DOHH2 (cell line): ENCODE measurements at regions not wholly inside any gene's neighbourhood (a gene's known extent, or its start where the extent isn't known, plus 50 kb on each side); places are given as distances from the start of the nearest gene placed in this dataset.

ENCODE experiments used
- CTCF ChIP-seq: fragments of 200-600 bp; sonication (generic); IDR thresholded peaks from one replicate; pipeline ENCODE4 v1.5.1; 2014; ENCODE audit warnings: antibody characterized with exemption, mild to moderate bottlenecking, low read depth, low read length; ENCODE audit not compliant: poor library complexity, severe bottlenecking
- EZH2phosphoT487 ChIP-seq: fragments of 200-600 bp; sonication (generic); IDR thresholded peaks from 2 replicates; pipeline ENCODE4 v1.6.1; 2017; ENCODE audit warnings: borderline replicate concordance, mild to moderate bottlenecking, antibody characterized with exemption, low read length, moderate library complexity, mixed read lengths

GRCh38 chr14:76954394-76955190 lies 73.9 kb downstream of the IRF2BPL start:
- TF ChIP-seq CTCF, result no peak
- TF ChIP-seq EZH2phosphoT487, result no peak
